ENCODE measurements at regions not wholly inside any gene's neighbourhood (a gene's known extent, or its start where the extent isn't known, plus 50 kb on each side); places are given as distances from the start of the nearest gene placed in this dataset.
"Not testable (repeated sequence)": the region's sequence is repeated elsewhere in the genome, so short reads cannot be mapped to it uniquely, and the experiment has no call there.

- no peak for DNase-seq (ENCODE audit: low read depth, low spot score)
Measured at GRCh38 chr12:78269620-78270019, 438.9 kb downstream of the NAV3 start.

DNA sequence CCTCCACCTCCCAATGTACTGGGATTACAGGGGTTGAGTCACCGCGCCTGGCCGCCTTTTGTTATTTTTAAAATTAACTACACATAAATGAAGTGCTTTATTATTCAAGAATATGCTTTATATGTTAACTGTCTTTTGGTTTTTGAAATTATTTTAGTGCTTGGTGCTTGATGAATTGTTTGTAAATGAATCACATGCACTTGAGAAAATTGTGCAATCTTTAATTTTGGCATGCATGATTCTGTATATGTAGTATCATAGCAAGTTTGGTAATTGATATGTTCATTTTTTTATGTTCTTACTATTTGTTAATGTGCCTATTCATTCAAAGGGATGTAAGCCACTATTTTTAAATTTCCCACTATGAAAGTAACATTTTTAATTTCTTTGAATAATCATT is 440.9 kb downstream of the NAV3 start:
- no peak for DNase-seq (ENCODE audit: low read depth, low spot score)

DNA sequence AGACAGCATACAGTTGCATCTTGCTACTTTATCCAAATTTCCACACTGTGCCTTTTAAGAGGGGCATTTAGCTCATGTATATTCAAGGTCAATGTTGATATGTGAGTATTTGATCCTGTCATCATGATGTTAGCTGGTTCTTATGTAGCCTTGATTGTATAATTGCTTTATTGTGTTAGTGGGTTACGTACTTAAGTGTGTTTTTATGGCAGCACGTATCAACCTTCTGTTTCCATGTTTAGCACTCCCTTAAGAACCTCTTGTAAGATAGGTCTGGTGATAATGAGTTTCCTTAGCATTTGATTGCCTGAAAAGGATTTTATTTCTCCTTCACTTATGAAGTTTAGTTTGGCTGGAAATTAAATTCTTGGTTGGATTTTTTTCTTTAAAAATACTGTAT is 445.2 kb downstream of the NAV3 start:
- no peak for DNase-seq (ENCODE audit: low read depth, low spot score)

- DNase-seq (ENCODE audit: low read depth, low spot score) = no peak
Measured at GRCh38 chr12:78278706-78279190, 448.1 kb downstream of the NAV3 start.

DNA sequence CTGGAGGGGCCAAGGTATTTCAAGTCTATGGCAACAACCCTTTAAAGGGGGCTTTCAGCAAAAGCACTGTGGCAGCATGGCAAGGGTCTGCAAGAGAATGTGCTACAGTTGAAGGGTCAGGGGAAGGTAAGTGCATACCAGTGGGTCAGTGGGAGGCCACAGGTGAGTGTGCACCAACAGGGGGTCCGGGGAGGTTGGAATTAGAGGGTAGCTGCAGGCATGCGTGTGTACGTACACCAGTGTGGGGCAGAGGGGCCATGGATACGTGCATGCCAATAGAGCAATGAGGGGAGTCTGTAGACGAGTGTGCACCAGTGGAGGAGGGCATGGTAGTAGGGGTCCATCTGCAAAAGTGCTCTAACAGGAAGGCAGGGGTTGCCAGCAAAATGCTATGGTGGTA is 448.9 kb downstream of the NAV3 start:
- no peak for DNase-seq (ENCODE audit: low read depth, low spot score)

DNA sequence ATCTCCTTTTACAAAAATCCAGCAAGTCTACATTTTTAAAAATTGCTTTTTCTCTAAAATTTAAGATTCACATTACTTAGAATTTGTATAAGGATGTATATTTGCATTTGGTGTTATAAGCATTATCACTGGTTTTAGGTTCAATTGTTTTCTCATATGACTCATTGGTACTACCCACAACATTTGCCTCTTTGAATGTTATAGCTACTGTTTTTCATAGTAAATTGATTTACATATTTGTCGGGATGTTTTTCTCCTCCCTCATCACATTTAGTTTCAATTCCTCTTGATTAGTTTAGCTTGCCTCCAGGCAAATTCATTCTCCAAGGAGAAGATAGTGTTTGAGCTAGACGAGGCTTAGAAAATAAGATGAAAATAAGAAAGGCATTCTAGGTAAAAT is 450.4 kb downstream of the NAV3 start:
- not testable (repeated sequence) for DNase-seq (ENCODE audit: low read depth, low spot score)

GRCh38 chr12:78284417-78284816 is 453.7 kb downstream of the NAV3 start:
- no peak for DNase-seq (ENCODE audit: low read depth, low spot score)

GRCh38 chr12:78290606-78291345 is 460.1 kb downstream of the NAV3 start:
- peak; percentile 13 for DNase-seq (ENCODE audit: low read depth, low spot score)

DNA sequence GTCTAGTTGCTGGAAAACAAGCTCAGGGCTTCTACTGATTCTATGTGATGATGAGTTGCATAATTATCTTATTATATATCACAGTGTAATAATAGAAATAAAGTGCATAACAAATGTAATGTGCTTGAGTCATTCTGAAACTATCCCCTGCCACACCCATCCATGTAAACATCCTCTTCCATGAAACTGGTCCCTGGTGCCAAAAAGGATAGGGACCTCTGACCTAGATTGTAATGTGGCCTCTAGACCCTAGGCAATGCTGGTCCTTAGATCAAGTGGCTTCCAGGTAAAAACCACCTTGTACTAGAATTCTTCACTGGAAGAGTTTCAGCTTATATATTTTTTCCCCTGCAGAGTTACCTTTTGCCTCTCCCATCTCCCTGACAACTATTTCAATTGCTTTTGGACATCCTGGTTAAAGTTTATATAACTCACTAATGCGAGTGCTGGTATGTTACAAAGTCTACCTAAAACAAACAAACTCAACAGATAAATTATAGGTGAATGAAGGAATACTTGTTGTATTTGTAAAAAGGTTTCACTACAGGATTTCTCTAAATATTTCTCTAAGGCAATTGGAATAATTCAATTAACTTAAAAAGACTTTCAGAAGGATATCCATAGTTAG is 462.5 kb downstream of the NAV3 start:
- no peak for DNase-seq (ENCODE audit: low read depth, low spot score)

- DNase-seq (ENCODE audit: low read depth, low spot score) = not testable (repeated sequence)
Measured at GRCh38 chr12:78301282-78301681, 470.6 kb downstream of the NAV3 start.

- DNase-seq (ENCODE audit: low read depth, low spot score) = no peak
Measured at GRCh38 chr12:78305808-78306207, 475.1 kb downstream of the NAV3 start.

DNA sequence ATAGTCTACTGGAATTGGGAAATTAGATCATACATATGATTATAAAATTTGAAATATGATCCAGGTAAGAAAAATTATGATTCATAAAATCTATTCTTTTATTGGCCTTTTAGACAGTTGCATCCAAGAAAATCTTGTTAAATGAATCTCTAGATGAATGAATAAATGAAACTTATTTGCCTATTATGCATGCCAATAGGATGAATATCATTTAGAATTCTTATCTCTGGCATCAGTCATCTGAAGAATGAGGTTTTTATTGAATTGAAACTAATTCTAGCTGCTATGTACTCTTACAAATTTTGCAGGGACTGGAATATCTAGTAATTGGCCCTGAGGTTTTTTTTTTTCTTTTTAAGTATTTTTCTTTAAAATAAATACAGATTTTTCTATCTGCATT is 475.5 kb downstream of the NAV3 start:
- no peak for DNase-seq (ENCODE audit: low read depth, low spot score)

- no peak for DNase-seq (ENCODE audit: low read depth, low spot score)
Measured at GRCh38 chr12:78308701-78309100, 478.0 kb downstream of the NAV3 start.

GRCh38 chr12:78315028-78315427 is 484.3 kb downstream of the NAV3 start:
- DNase-seq (ENCODE audit: low read depth, low spot score) = no peak

GRCh38 chr12:78316136-78316535 is 485.4 kb downstream of the NAV3 start:
- no peak for DNase-seq (ENCODE audit: low read depth, low spot score)

DNA sequence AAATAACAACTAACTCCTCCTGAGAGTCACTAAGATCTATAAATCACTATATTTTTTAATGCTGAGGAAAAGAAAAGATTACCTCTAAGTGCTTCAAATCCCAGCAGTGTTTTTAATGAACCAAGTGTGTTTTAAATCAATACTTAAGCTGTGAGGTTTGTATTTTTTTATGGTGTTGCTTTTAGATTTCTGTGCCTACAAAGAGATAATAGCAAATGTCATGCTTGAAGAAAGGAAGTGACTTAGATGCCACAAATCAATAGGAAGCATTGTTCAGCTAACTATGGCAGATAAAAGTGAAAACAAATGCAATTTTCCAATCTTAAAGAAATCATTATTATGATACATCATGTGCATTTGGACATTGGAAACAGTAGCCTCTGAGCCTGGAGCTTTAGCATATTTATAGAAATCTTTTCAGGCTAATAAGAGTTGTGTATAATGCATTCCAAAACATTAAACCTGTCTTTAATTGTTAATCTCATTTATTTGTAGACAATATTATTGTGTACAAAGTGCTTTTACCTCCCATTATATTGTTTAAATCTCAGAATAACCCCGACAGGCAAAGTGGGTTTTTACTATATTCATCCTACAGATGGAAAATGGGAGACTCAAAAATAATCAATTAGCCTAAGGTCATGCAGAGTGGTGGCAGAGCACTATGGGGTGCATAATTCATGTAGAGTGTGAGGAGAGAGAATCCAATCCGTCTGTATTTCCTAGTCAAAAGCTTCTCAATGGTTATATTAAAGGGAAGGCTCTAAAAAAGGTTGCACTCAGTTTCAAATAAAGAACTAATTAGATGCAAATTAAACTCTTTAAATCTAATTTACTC is 486.2 kb downstream of the NAV3 start:
- DNase-seq (ENCODE audit: low read depth, low spot score) = no peak

GRCh38 chr12:78321696-78322095 is 491.0 kb downstream of the NAV3 start:
- DNase-seq (ENCODE audit: low read depth, low spot score) = no peak

- DNase-seq (ENCODE audit: low read depth, low spot score) = no peak
Measured at GRCh38 chr12:78323226-78323625, 492.5 kb downstream of the NAV3 start.

DNA sequence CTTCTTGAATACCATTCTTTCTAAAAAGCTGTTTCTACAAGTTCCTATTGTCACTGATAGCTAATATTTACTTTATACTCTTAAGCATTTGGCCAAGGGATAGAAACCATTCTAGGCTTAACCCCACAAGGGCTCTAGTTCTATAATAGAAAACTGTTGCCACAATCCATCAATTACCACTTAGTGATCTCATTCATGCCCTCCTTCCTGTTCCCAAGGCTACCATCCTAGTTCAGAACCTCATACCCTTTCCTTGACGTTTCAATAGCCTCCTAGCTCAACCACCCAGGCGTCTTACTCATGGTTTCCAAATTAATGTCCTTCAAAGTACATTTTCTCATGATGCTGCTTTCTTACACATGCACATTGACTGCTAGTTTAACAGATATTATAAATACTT is 493.5 kb downstream of the NAV3 start:
- DNase-seq (ENCODE audit: low read depth, low spot score) = no peak

- DNase-seq (ENCODE audit: low read depth, low spot score) = no peak
Measured at GRCh38 chr12:78328524-78328923, 497.8 kb downstream of the NAV3 start.

- no peak for DNase-seq (ENCODE audit: low read depth, low spot score)
Measured at GRCh38 chr12:78330131-78330530, 499.4 kb downstream of the NAV3 start.

- DNase-seq (ENCODE audit: low read depth, low spot score) = no peak
Measured at GRCh38 chr12:78331181-78331580, 500.5 kb downstream of the NAV3 start.

All from astrocyte of the hippocampus (primary cell).